Panc1 (cell line): ENCODE measurements at regions not wholly inside any gene's neighbourhood (a gene's known extent, or its start where the extent isn't known, plus 50 kb on each side); places are given as distances from the start of the nearest gene placed in this dataset.

Experiments used
- TF ChIP-seq, protein P1 (sequence below): fragments of 450-650 bp; IDR thresholded peaks from 2 replicates; pipeline ENCODE4 v1.5.1; 2017; ENCODE audit warnings: mild to moderate bottlenecking
- TF ChIP-seq, protein P2 (sequence below), 2 experiments: IDR thresholded peaks; 2 replicates each; pipeline ENCODE4 v1.6.1; 2011 to 2012; ENCODE audit warnings: low read depth in 2 of 2, control low read depth in 1 of 2, low read length in 1 of 2, mild to moderate bottlenecking in 1 of 2, moderate library complexity in 1 of 2; ENCODE audit not compliant: insufficient read depth in 1 of 2

DNA sequence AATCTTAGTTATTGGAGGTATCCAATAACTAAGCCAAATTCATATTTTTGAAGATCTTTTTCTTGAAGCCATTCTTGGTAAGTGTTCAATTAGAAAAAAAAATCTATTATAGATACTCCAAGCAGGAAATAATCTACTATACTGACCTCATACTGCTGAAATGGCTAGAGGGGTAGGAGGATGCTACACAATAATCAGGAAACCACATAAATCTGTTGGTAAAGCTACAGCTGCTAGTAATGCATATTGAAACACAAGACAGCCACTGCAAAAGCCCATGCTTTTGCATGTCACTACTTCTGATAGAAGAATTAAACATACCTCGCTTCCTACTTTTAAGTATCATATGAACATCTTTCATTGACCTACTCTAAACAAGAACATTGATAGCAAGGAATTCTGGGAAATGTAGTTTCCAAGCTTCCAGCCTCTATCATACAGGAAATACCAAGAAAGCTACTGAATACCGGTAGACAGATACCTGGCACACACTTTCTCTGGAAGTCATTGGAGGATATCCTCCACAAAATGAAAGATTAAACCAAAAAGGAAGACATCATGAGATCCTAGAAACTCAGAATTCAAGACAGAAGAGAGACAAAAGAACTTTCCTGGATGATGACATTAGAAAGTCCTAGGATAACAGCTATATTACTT, 103.0 kb upstream of the VAV3 start:
- TF ChIP-seq, protein P1, sequence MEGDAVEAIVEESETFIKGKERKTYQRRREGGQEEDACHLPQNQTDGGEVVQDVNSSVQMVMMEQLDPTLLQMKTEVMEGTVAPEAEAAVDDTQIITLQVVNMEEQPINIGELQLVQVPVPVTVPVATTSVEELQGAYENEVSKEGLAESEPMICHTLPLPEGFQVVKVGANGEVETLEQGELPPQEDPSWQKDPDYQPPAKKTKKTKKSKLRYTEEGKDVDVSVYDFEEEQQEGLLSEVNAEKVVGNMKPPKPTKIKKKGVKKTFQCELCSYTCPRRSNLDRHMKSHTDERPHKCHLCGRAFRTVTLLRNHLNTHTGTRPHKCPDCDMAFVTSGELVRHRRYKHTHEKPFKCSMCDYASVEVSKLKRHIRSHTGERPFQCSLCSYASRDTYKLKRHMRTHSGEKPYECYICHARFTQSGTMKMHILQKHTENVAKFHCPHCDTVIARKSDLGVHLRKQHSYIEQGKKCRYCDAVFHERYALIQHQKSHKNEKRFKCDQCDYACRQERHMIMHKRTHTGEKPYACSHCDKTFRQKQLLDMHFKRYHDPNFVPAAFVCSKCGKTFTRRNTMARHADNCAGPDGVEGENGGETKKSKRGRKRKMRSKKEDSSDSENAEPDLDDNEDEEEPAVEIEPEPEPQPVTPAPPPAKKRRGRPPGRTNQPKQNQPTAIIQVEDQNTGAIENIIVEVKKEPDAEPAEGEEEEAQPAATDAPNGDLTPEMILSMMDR, result no peak
- TF ChIP-seq, protein P2, sequence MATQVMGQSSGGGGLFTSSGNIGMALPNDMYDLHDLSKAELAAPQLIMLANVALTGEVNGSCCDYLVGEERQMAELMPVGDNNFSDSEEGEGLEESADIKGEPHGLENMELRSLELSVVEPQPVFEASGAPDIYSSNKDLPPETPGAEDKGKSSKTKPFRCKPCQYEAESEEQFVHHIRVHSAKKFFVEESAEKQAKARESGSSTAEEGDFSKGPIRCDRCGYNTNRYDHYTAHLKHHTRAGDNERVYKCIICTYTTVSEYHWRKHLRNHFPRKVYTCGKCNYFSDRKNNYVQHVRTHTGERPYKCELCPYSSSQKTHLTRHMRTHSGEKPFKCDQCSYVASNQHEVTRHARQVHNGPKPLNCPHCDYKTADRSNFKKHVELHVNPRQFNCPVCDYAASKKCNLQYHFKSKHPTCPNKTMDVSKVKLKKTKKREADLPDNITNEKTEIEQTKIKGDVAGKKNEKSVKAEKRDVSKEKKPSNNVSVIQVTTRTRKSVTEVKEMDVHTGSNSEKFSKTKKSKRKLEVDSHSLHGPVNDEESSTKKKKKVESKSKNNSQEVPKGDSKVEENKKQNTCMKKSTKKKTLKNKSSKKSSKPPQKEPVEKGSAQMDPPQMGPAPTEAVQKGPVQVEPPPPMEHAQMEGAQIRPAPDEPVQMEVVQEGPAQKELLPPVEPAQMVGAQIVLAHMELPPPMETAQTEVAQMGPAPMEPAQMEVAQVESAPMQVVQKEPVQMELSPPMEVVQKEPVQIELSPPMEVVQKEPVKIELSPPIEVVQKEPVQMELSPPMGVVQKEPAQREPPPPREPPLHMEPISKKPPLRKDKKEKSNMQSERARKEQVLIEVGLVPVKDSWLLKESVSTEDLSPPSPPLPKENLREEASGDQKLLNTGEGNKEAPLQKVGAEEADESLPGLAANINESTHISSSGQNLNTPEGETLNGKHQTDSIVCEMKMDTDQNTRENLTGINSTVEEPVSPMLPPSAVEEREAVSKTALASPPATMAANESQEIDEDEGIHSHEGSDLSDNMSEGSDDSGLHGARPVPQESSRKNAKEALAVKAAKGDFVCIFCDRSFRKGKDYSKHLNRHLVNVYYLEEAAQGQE (IDR thresholded peaks at IDR 0.05; ENCODE audit: insufficient read depth in 1 of 2, low read depth in 2 of 2, low read length in 1 of 2), result no peak
